SK-N-MC (cell line): ENCODE measurements at regions not wholly inside any gene's neighbourhood (a gene's known extent, or its start where the extent isn't known, plus 50 kb on each side); places are given as distances from the start of the nearest gene placed in this dataset.

ENCODE experiments used
- EZH2 ChIP-seq: fragments of 200-600 bp; sonication (generic); IDR thresholded peaks from one replicate; pipeline ENCODE4 v1.6.1; 2017; ENCODE audit warnings: antibody characterized with exemption
- POLR2AphosphoS5 ChIP-seq: IDR thresholded peaks from 2 replicates; pipeline ENCODE4 v1.6.1; 2012; ENCODE audit warnings: mild to moderate bottlenecking, low read depth, low read length, borderline replicate concordance

DNA sequence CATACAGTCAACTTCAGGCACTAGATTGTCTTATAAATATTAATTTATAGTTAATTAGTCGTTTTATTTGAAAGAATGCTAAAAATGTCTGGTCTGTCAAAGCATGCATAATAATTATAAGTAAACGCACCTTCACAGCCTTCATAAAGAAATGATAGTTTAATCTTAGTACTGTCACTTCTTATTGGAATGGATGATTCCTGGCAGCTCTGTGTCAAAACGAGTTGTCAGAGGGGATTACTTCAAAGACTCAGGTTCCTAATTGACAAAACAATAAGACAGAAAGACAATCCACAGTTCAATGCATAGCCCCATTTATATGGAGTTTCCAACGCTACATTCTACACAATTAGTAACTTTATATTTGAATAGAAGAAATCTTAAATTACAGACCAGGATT lies 461.3 kb upstream of the TECRL start:
- TF ChIP-seq POLR2AphosphoS5 (no peak), EZH2 (no peak)
